Skeletal muscle tissue (tissue), 3 donors: ENCODE measurements at regions not wholly inside any gene's neighbourhood (a gene's known extent, or its start where the extent isn't known, plus 50 kb on each side); places are given as distances from the start of the nearest gene placed in this dataset.

Experiments used
- H3K27ac ChIP-seq: one replicate; pipeline ENCODE4 v1.7.0; 2013; ENCODE audit warnings: mild to moderate bottlenecking, low read depth, low read length, inconsistent platforms
- H3K27me3 ChIP-seq, 3 donors: one replicate each; pipeline ENCODE4 v1.7.0; 2013; ENCODE audit warnings: low read length in 3 of 3; ENCODE audit not compliant: control insufficient read depth in 3 of 3, insufficient read depth in 3 of 3
- H3K36me3 ChIP-seq, 3 donors: one replicate each; pipeline ENCODE4 v1.7.0; 2013; ENCODE audit warnings: low read length in 3 of 3; ENCODE audit not compliant: control insufficient read depth in 3 of 3, insufficient read depth in 3 of 3
- H3K4me1 ChIP-seq, 3 donors: one replicate each; pipeline ENCODE4 v1.7.0; 2013; ENCODE audit warnings: low read length in 3 of 3, mild to moderate bottlenecking in 3 of 3; ENCODE audit not compliant: control insufficient read depth in 3 of 3, insufficient read depth in 3 of 3
- H3K4me3 ChIP-seq, 3 donors: one replicate each; pipeline ENCODE4 v1.7.0; 2013; ENCODE audit warnings: low read length in 3 of 3
- H3K9ac ChIP-seq, 3 donors: one replicate each; pipeline ENCODE4 v1.7.0; 2013; ENCODE audit warnings: low read length in 3 of 3, mild to moderate bottlenecking in 3 of 3, moderate library complexity in 2 of 3, low read depth in 1 of 3
- H3K9me3 ChIP-seq, 3 donors: one replicate each; pipeline ENCODE4 v1.7.0; 2013; ENCODE audit warnings: low read length in 3 of 3; ENCODE audit not compliant: control insufficient read depth in 3 of 3
- donor health status: Osteomylitis.

- Histone ChIP-seq H3K36me3 (no peaks in the 10 kb centered on the region), H3K9me3 (peaks cover 0 to 4% (median 0%) of the 10 kb centered on the region in 3 donors), H3K9ac (no peak overlapping the region), H3K4me1 (no peaks in the 10 kb centered on the region), H3K27ac (no peak overlapping the region), H3K27me3 (no peaks in the 10 kb centered on the region), H3K4me3 (no peak overlapping the region)
Measured at GRCh38 chr6:148090326-148090725, 252.3 kb upstream of the SASH1 start.

GRCh38 chr6:148091394-148091793, 251.2 kb upstream of the SASH1 start:
- H3K9ac ChIP-seq = no peak overlapping the region
- H3K4me1 ChIP-seq = no peaks in the 10 kb centered on the region
- H3K27ac ChIP-seq = no peak overlapping the region
- H3K36me3 ChIP-seq = no peaks in the 10 kb centered on the region
- peaks cover 0 to 4% (median 0%) of the 10 kb centered on the region in 3 donors for H3K9me3 ChIP-seq
- no peak overlapping the region for H3K4me3 ChIP-seq
- H3K27me3 ChIP-seq = no peaks in the 10 kb centered on the region

GRCh38 chr6:148103436-148103835, 239.2 kb upstream of the SASH1 start:
- Histone ChIP-seq H3K9ac (no peak overlapping the region), H3K9me3 (no peaks in the 10 kb centered on the region), H3K36me3 (no peaks in the 10 kb centered on the region), H3K27me3 (no peaks in the 10 kb centered on the region), H3K27ac (no peak overlapping the region), H3K4me3 (no peak overlapping the region), H3K4me1 (no peaks in the 10 kb centered on the region)

- Histone ChIP-seq H3K4me3 (no peak overlapping the region), H3K27ac (no peak overlapping the region)
Measured at GRCh38 chr6:148104131-148104530, 238.5 kb upstream of the SASH1 start.

GRCh38 chr6:148105695-148106094, 236.9 kb upstream of the SASH1 start:
- Histone ChIP-seq H3K27me3 (no peaks in the 10 kb centered on the region), H3K4me3 (no peak overlapping the region), H3K27ac (no peak overlapping the region), H3K36me3 (no peaks in the 10 kb centered on the region), H3K9me3 (no peaks in the 10 kb centered on the region), H3K4me1 (no peaks in the 10 kb centered on the region), H3K9ac (no peak overlapping the region)

More at GRCh38 chr6:148104131-148104530, 238.5 kb upstream of the SASH1 start:
- Histone ChIP-seq H3K4me1 (no peaks in the 10 kb centered on the region), H3K9ac (no peak overlapping the region), H3K36me3 (no peaks in the 10 kb centered on the region), H3K9me3 (no peaks in the 10 kb centered on the region), H3K27me3 (no peaks in the 10 kb centered on the region)

GRCh38 chr6:148107911-148108310, 234.7 kb upstream of the SASH1 start:
- H3K4me3 ChIP-seq = no peak overlapping the region
- H3K4me1 ChIP-seq = no peaks in the 10 kb centered on the region
- H3K9me3 ChIP-seq = no peaks in the 10 kb centered on the region
- no peak overlapping the region for H3K9ac ChIP-seq
- H3K36me3 ChIP-seq = no peaks in the 10 kb centered on the region
- H3K27me3 ChIP-seq = no peaks in the 10 kb centered on the region
- H3K27ac ChIP-seq = no peak overlapping the region

- Histone ChIP-seq H3K4me3 (no peak overlapping the region), H3K27ac (no peak overlapping the region), H3K4me1 (no peaks in the 10 kb centered on the region), H3K36me3 (no peaks in the 10 kb centered on the region), H3K9me3 (no peaks in the 10 kb centered on the region), H3K9ac (no peak overlapping the region), H3K27me3 (no peaks in the 10 kb centered on the region)
Measured at GRCh38 chr6:148109732-148110131, 232.9 kb upstream of the SASH1 start.

GRCh38 chr6:148110925-148111324, 231.7 kb upstream of the SASH1 start:
- Histone ChIP-seq H3K9ac (no peak overlapping the region), H3K27ac (no peak overlapping the region), H3K4me3 (no peak overlapping the region), H3K36me3 (no peaks in the 10 kb centered on the region), H3K9me3 (no peaks in the 10 kb centered on the region), H3K27me3 (no peaks in the 10 kb centered on the region), H3K4me1 (no peaks in the 10 kb centered on the region)

GRCh38 chr6:148112851-148113319, 229.8 kb upstream of the SASH1 start:
- no peaks in the 10 kb centered on the region for H3K27me3 ChIP-seq
- no peak overlapping the region for H3K9ac ChIP-seq
- H3K36me3 ChIP-seq = no peaks in the 10 kb centered on the region
- no peaks in the 10 kb centered on the region for H3K4me1 ChIP-seq
- no peak overlapping the region for H3K4me3 ChIP-seq
- H3K9me3 ChIP-seq = no peaks in the 10 kb centered on the region
- H3K27ac ChIP-seq = no peak overlapping the region

- Histone ChIP-seq H3K36me3 (no peaks in the 10 kb centered on the region), H3K9me3 (no peaks in the 10 kb centered on the region), H3K4me1 (no peaks in the 10 kb centered on the region), H3K4me3 (no peak overlapping the region), H3K9ac (no peak overlapping the region), H3K27ac (no peak overlapping the region), H3K27me3 (no peaks in the 10 kb centered on the region)
Measured at GRCh38 chr6:148116001-148116400, 226.6 kb upstream of the SASH1 start.

- H3K27me3 ChIP-seq = no peaks in the 10 kb centered on the region
Measured at GRCh38 chr6:148118244-148118643, 224.4 kb upstream of the SASH1 start.

More at GRCh38 chr6:148118244-148118643, 224.4 kb upstream of the SASH1 start:
- Histone ChIP-seq H3K9me3 (no peaks in the 10 kb centered on the region), H3K4me1 (no peaks in the 10 kb centered on the region), H3K9ac (no peak overlapping the region), H3K36me3 (no peaks in the 10 kb centered on the region), H3K27ac (no peak overlapping the region), H3K4me3 (no peak overlapping the region)
